Fibroblast of villous mesenchyme (primary cell): ENCODE measurements at regions not wholly inside any gene's neighbourhood (a gene's known extent, or its start where the extent isn't known, plus 50 kb on each side); places are given as distances from the start of the nearest gene placed in this dataset.
"Not testable (repeated sequence)": the region's sequence is repeated elsewhere in the genome, so short reads cannot be mapped to it uniquely, and the experiment has no call there.

Experiments used
- DNase-seq: peaks from one replicate; pipeline ENCODE4 v3.0.0-alpha.2; 2010; ENCODE audit warnings: low read depth
- H3K4me3 ChIP-seq: 2 replicates; pipeline ENCODE4 v1.5.1; 2011; ENCODE audit warnings: low read depth, mild to moderate bottlenecking, low read length
- CTCF ChIP-seq: IDR thresholded peaks from 2 replicates; pipeline ENCODE4 v1.5.1; 2012; ENCODE audit warnings: low read depth, mild to moderate bottlenecking, low read length; ENCODE audit not compliant: insufficient read depth

GRCh38 chr1:119251751-119252150 is 111.3 kb upstream of the WARS2 start:
- TF ChIP-seq CTCF = no peak
- DNase-seq = no peak
- no peak overlapping the region for H3K4me3 ChIP-seq

- no peak for DNase-seq
- no peak overlapping the region for H3K4me3 ChIP-seq
- TF ChIP-seq CTCF = no peak
These were observed 112.9 kb upstream of the WARS2 start for GRCh38 chr1:119253366-119253765.

- no peak for TF ChIP-seq CTCF
- DNase-seq = no peak
- no peak overlapping the region for H3K4me3 ChIP-seq
These were observed 113.7 kb upstream of the WARS2 start for GRCh38 chr1:119254067-119254720.

GRCh38 chr1:119256089-119256488 is 112.5 kb upstream of the HAO2 start:
- DNase-seq, H3K4me3 ChIP-seq: not testable (repeated sequence)

GRCh38 chr1:119260506-119260905 is 108.1 kb upstream of the HAO2 start:
- no peak overlapping the region for H3K4me3 ChIP-seq
- DNase-seq = no peak
- no peak for TF ChIP-seq CTCF

GRCh38 chr1:119266386-119266785 is 102.2 kb upstream of the HAO2 start:
- TF ChIP-seq CTCF = no peak
- H3K4me3 ChIP-seq = no peak overlapping the region
- DNase-seq = no peak

GRCh38 chr1:119266858-119267257 is 101.7 kb upstream of the HAO2 start:
- no peak for TF ChIP-seq CTCF
- no peak overlapping the region for H3K4me3 ChIP-seq
- DNase-seq = no peak

- not testable (repeated sequence) for DNase-seq, H3K4me3 ChIP-seq
These were observed 101.3 kb upstream of the HAO2 start for GRCh38 chr1:119267288-119267687.
